ENCODE measurements at regions not wholly inside any gene's neighbourhood (a gene's known extent, or its start where the extent isn't known, plus 50 kb on each side); places are given as distances from the start of the nearest gene placed in this dataset.

GRCh38 chr3:28634019-28634418 is 285.4 kb upstream of the AZI2 start:
- Histone ChIP-seq H3K27ac (ENCODE audit: low read depth, low read length, poor library complexity, severe bottlenecking) (no peak overlapping the region), H3K9me2 (ENCODE audit: low read depth, low read length) (no peaks in the 10 kb centered on the region), H3K9me3 (ENCODE audit: low read length) (no peaks in the 10 kb centered on the region), H3K36me3 (ENCODE audit: insufficient read depth, low read length) (no peaks in the 10 kb centered on the region), H3K79me2 (ENCODE audit: insufficient read depth, low read length) (no peaks in the 10 kb centered on the region), H2AFZ (ENCODE audit: low read length) (no peak overlapping the region), H3F3A (ENCODE audit: insufficient read depth, low read length) (no peaks in the 10 kb centered on the region), H3K27me3 (ENCODE audit: insufficient read depth, low read length) (no peaks in the 10 kb centered on the region), H3K4me1 (ENCODE audit: insufficient read depth, low read length, severe bottlenecking) (no peaks in the 10 kb centered on the region), H3K9ac (ENCODE audit: low read length) (no peak overlapping the region), H4K20me1 (ENCODE audit: insufficient read depth, low read length) (no peaks in the 10 kb centered on the region), H3K4me3 (ENCODE audit: low read depth, low read length, poor library complexity, severe bottlenecking) (no peak overlapping the region), H3K4me2 (ENCODE audit: low read length) (no peak overlapping the region)
- TF ChIP-seq EZH2 (IDR thresholded peaks at IDR 0.05; ENCODE audit: borderline replicate concordance, low read length) = no peak
- TF ChIP-seq, protein P1, sequence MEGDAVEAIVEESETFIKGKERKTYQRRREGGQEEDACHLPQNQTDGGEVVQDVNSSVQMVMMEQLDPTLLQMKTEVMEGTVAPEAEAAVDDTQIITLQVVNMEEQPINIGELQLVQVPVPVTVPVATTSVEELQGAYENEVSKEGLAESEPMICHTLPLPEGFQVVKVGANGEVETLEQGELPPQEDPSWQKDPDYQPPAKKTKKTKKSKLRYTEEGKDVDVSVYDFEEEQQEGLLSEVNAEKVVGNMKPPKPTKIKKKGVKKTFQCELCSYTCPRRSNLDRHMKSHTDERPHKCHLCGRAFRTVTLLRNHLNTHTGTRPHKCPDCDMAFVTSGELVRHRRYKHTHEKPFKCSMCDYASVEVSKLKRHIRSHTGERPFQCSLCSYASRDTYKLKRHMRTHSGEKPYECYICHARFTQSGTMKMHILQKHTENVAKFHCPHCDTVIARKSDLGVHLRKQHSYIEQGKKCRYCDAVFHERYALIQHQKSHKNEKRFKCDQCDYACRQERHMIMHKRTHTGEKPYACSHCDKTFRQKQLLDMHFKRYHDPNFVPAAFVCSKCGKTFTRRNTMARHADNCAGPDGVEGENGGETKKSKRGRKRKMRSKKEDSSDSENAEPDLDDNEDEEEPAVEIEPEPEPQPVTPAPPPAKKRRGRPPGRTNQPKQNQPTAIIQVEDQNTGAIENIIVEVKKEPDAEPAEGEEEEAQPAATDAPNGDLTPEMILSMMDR (IDR thresholded peaks at IDR 0.05; ENCODE audit: low read length) = no peak

GRCh38 chr3:28637742-28638141 is 289.1 kb upstream of the AZI2 start:
- TF ChIP-seq, protein P1 (IDR thresholded peaks at IDR 0.05; ENCODE audit: low read length) = no peak
- TF ChIP-seq EZH2 (IDR thresholded peaks at IDR 0.05; ENCODE audit: borderline replicate concordance, low read length) = no peak
- Histone ChIP-seq H3K27ac (ENCODE audit: low read depth, low read length, poor library complexity, severe bottlenecking) (no peak overlapping the region), H3K9ac (ENCODE audit: low read length) (no peak overlapping the region), H3K4me3 (ENCODE audit: low read depth, low read length, poor library complexity, severe bottlenecking) (no peak overlapping the region), H3K9me2 (ENCODE audit: low read depth, low read length) (no peaks in the 10 kb centered on the region), H3K4me2 (ENCODE audit: low read length) (no peak overlapping the region), H3K4me1 (ENCODE audit: insufficient read depth, low read length, severe bottlenecking) (no peaks in the 10 kb centered on the region), H3F3A (ENCODE audit: insufficient read depth, low read length) (no peaks in the 10 kb centered on the region), H2AFZ (ENCODE audit: low read length) (no peak overlapping the region), H3K9me3 (ENCODE audit: low read length) (no peaks in the 10 kb centered on the region), H4K20me1 (ENCODE audit: insufficient read depth, low read length) (no peaks in the 10 kb centered on the region), H3K36me3 (ENCODE audit: insufficient read depth, low read length) (no peaks in the 10 kb centered on the region), H3K27me3 (ENCODE audit: insufficient read depth, low read length) (no peaks in the 10 kb centered on the region), H3K79me2 (ENCODE audit: insufficient read depth, low read length) (no peaks in the 10 kb centered on the region)

GRCh38 chr3:28645149-28645548 is 296.5 kb upstream of the AZI2 start:
- Histone ChIP-seq H3K79me2 (ENCODE audit: insufficient read depth, low read length) (no peaks in the 10 kb centered on the region), H3K4me3 (ENCODE audit: low read depth, low read length, poor library complexity, severe bottlenecking) (no peak overlapping the region), H3K27ac (ENCODE audit: low read depth, low read length, poor library complexity, severe bottlenecking) (no peak overlapping the region), H3K4me2 (ENCODE audit: low read length) (no peak overlapping the region), H3K9me2 (ENCODE audit: low read depth, low read length) (no peaks in the 10 kb centered on the region), H3K27me3 (ENCODE audit: insufficient read depth, low read length) (no peaks in the 10 kb centered on the region), H3K4me1 (ENCODE audit: insufficient read depth, low read length, severe bottlenecking) (no peaks in the 10 kb centered on the region), H2AFZ (ENCODE audit: low read length) (no peak overlapping the region), H4K20me1 (ENCODE audit: insufficient read depth, low read length) (no peaks in the 10 kb centered on the region), H3K36me3 (ENCODE audit: insufficient read depth, low read length) (no peaks in the 10 kb centered on the region), H3K9ac (ENCODE audit: low read length) (no peak overlapping the region), H3F3A (ENCODE audit: insufficient read depth, low read length) (no peaks in the 10 kb centered on the region), H3K9me3 (ENCODE audit: low read length) (no peaks in the 10 kb centered on the region)
- TF ChIP-seq EZH2 (IDR thresholded peaks at IDR 0.05; ENCODE audit: borderline replicate concordance, low read length) = no peak
- TF ChIP-seq, protein P1 (IDR thresholded peaks at IDR 0.05; ENCODE audit: low read length) = no peak
